H1 (cell line): ENCODE measurements at regions not wholly inside any gene's neighbourhood (a gene's known extent, or its start where the extent isn't known, plus 50 kb on each side); places are given as distances from the start of the nearest gene placed in this dataset.

Experiments
- CTCF ChIA-PET: fragments of 300-600 bp; sonication (Branson Sonifier 250); formaldehyde crosslinking; loops from one replicate; lab custom pipeline; 2021; ENCODE audit not compliant: partially characterized antibody; lab: Charles Lee
- POLR2A ChIA-PET: fragments of 300-600 bp; sonication (Branson Sonifier 250); formaldehyde crosslinking; loops from one replicate; lab custom pipeline; 2021; ENCODE audit warnings: inconsistent platforms; ENCODE audit not compliant: partially characterized antibody; lab: Charles Lee
- DNase-seq, 2 experiments: peaks; one replicate each; pipeline versions ENCODE4 v3.0.0 to v3.0.0-alpha.2; 2010 to 2022; ENCODE audit warnings: low spot score in 2 of 2, low read depth in 1 of 2, mixed read lengths in 1 of 2
- FAIRE-seq: peaks from 2 replicates; lab custom pipeline; 2011; peaks lifted over from hg19 to GRCh38; lab: Jason Lieb, UNC
- H2AFZ ChIP-seq: 2 replicates; pipeline ENCODE4 v1.8.1; 2012; ENCODE audit warnings: low read length, inconsistent platforms
- H2AK5ac ChIP-seq: 2 replicates; pipeline ENCODE4 v1.6.1; 2013; ENCODE audit warnings: low read depth, low read length
- H2BK120ac ChIP-seq: replicated peaks from 2 replicates; pipeline ENCODE3; 2013; ENCODE audit warnings: low read depth, low read length, inconsistent platforms
- H2BK12ac ChIP-seq: 2 replicates; pipeline ENCODE4 v1.6.1; 2013; ENCODE audit warnings: low read depth, low read length
- H2BK15ac ChIP-seq: 2 replicates; pipeline ENCODE4 v1.6.1; 2013; ENCODE audit warnings: low read length
- H2BK20ac ChIP-seq: 2 replicates; pipeline ENCODE4 v1.6.1; 2013; ENCODE audit warnings: low read length
- H2BK5ac ChIP-seq: 2 replicates; pipeline ENCODE4 v1.6.1; 2013; ENCODE audit warnings: low read depth, low read length
- H3K14ac ChIP-seq: 2 replicates; pipeline ENCODE4 v1.6.1; 2013; ENCODE audit warnings: inconsistent platforms; ENCODE audit not compliant: insufficient read length
- H3K18ac ChIP-seq: 2 replicates; pipeline ENCODE4 v1.6.1; 2013; ENCODE audit warnings: low read length; ENCODE audit errors: extremely low read depth
- H3K23ac ChIP-seq: 2 replicates; pipeline ENCODE4 v1.6.1; 2013; ENCODE audit warnings: inconsistent platforms; ENCODE audit not compliant: insufficient read length
- H3K23me2 ChIP-seq: 2 replicates; pipeline ENCODE4 v1.6.1; 2013; ENCODE audit warnings: low read depth, low read length
- H3K27ac ChIP-seq: 2 replicates; pipeline ENCODE4 v1.6.1; 2011; ENCODE audit warnings: low read depth, low read length, inconsistent platforms
- H3K27me3 ChIP-seq, 4 experiments: replicated peaks in 1 of 4; 1 replicate in 1 of 4; 2 replicates in 3 of 4; pipeline versions ENCODE4 v1.6.1 to v1.8.1; 2011 to 2013; ENCODE audit warnings: low read length in 3 of 4, mild to moderate bottlenecking in 3 of 4, inconsistent platforms in 2 of 4, mixed read lengths in 2 of 4, moderate library complexity in 1 of 4; ENCODE audit not compliant: control insufficient read depth in 3 of 4, insufficient read depth in 3 of 4; ENCODE audit errors: extremely low read depth in 1 of 4
- H3K36me3 ChIP-seq, 4 experiments: 2 replicates each; pipeline versions ENCODE4 v1.6.1 to v1.8.1; 2011 to 2013; ENCODE audit warnings: mild to moderate bottlenecking in 4 of 4, low read length in 3 of 4, moderate library complexity in 2 of 4, control low read depth in 1 of 4, inconsistent platforms in 1 of 4; ENCODE audit not compliant: insufficient read depth in 4 of 4, control insufficient read depth in 2 of 4
- H3K4ac ChIP-seq: replicated peaks from 2 replicates; pipeline ENCODE3; 2013; ENCODE audit warnings: low read length, low read depth, mixed read lengths, inconsistent platforms; ENCODE audit not compliant: insufficient read length
- H3K4me1 ChIP-seq, 4 experiments: replicated peaks in 1 of 4; 1 replicate in 1 of 4; 2 replicates in 3 of 4; pipeline versions ENCODE4 v1.6.1 to v1.8.1; 2011 to 2013; ENCODE audit warnings: low read length in 3 of 4, inconsistent platforms in 2 of 4, mixed read lengths in 1 of 4; ENCODE audit not compliant: insufficient read depth in 4 of 4, control insufficient read depth in 3 of 4
- H3K4me2 ChIP-seq, 2 experiments: 2 replicates each; pipeline versions ENCODE4 v1.6.1 to v1.8.1; 2011 to 2013; ENCODE audit warnings: low read depth in 2 of 2, low read length in 2 of 2, control low read depth in 1 of 2, inconsistent platforms in 1 of 2, mild to moderate bottlenecking in 1 of 2; ENCODE audit not compliant: insufficient read depth in 1 of 2
- H3K4me3 ChIP-seq, 4 experiments: fragments of 200-600, 300-600 bp in 1 of 4; sonication (generic), shearing (Covaris generic), sonication (Bioruptor Twin) in 1 of 4; 2 replicates each; pipeline versions ENCODE4 v1.5.1 to v1.8.1; 2011 to 2016; ENCODE audit warnings: low read length in 4 of 4, low read depth in 3 of 4, control low read depth in 2 of 4, inconsistent platforms in 2 of 4, mild to moderate bottlenecking in 2 of 4, mixed read lengths in 1 of 4, moderate library complexity in 1 of 4; ENCODE audit not compliant: insufficient read depth in 2 of 4; ENCODE audit errors: extremely low read depth in 1 of 4
- H3K56ac ChIP-seq: replicated peaks from 2 replicates; pipeline ENCODE3; 2013; ENCODE audit warnings: low read depth, mild to moderate bottlenecking, mixed read lengths, low read length, inconsistent platforms; ENCODE audit not compliant: insufficient read length
- H3K79me1 ChIP-seq: 2 replicates; pipeline ENCODE4 v1.6.1; 2013; ENCODE audit warnings: low read depth, low read length, control low read depth
- H3K79me2 ChIP-seq, 2 experiments: 2 replicates each; pipeline versions ENCODE4 v1.6.1 to v1.8.1; 2012 to 2013; ENCODE audit warnings: low read length in 2 of 2, mild to moderate bottlenecking in 2 of 2, inconsistent platforms in 1 of 2; ENCODE audit not compliant: insufficient read depth in 2 of 2, control insufficient read depth in 1 of 2
- H3K9ac ChIP-seq, 4 experiments: replicated peaks in 1 of 4; 1 replicate in 1 of 4; 2 replicates in 3 of 4; pipeline versions ENCODE4 v1.6.1 to v1.8.1; 2011 to 2013; ENCODE audit warnings: low read depth in 3 of 4, low read length in 3 of 4, control low read depth in 2 of 4, mild to moderate bottlenecking in 2 of 4, moderate library complexity in 2 of 4, inconsistent platforms in 1 of 4; ENCODE audit errors: extremely low read depth in 1 of 4
- H3K9me3 ChIP-seq, 2 experiments: 2 replicates each; pipeline versions ENCODE4 v1.6.1 to v1.8.1; 2012 to 2013; ENCODE audit warnings: mild to moderate bottlenecking in 2 of 2, moderate library complexity in 2 of 2, control low read depth in 1 of 2, inconsistent platforms in 1 of 2, low read depth in 1 of 2, low read length in 1 of 2, mixed read lengths in 1 of 2; ENCODE audit not compliant: insufficient read depth in 2 of 2
- H4K20me1 ChIP-seq, 2 experiments: replicated peaks in 1 of 2; 2 replicates each; pipeline versions ENCODE3 to v1.8.1; 2011 to 2013; ENCODE audit warnings: inconsistent platforms in 2 of 2, low read length in 2 of 2, mild to moderate bottlenecking in 1 of 2; ENCODE audit not compliant: insufficient read depth in 2 of 2, control insufficient read depth in 1 of 2
- H4K5ac ChIP-seq: 2 replicates; pipeline ENCODE4 v1.6.1; 2013; ENCODE audit warnings: low read length, low read depth, mixed read lengths, inconsistent platforms; ENCODE audit not compliant: insufficient read length
- H4K8ac ChIP-seq: 2 replicates; pipeline ENCODE4 v1.8.0; 2013; ENCODE audit warnings: mild to moderate bottlenecking, moderate library complexity, low read length, inconsistent platforms; ENCODE audit not compliant: insufficient read depth; ENCODE audit errors: extremely low read depth
- H4K91ac ChIP-seq: replicated peaks from 2 replicates; pipeline ENCODE3; 2013; ENCODE audit warnings: low read length, mixed read lengths, inconsistent platforms; ENCODE audit not compliant: insufficient read length
- BACH1 ChIP-seq: IDR thresholded peaks from 2 replicates; pipeline ENCODE4 v1.6.1; 2012; ENCODE audit warnings: low read length, improper control_type of control experiment
- BRCA1 ChIP-seq: IDR thresholded peaks from 2 replicates; pipeline ENCODE4 v1.6.1; 2012; ENCODE audit warnings: low read depth, low read length, improper control_type of control experiment
- CEBPB ChIP-seq: IDR thresholded peaks from 2 replicates; pipeline ENCODE4 v1.6.1; 2012; ENCODE audit warnings: low read depth, low read length
- CTCF ChIP-seq, 3 experiments: IDR thresholded peaks; 1 replicate in 2 of 3; 2 replicates in 1 of 3; pipeline versions ENCODE4 v1.5.1 to v1.6.1; 2011; ENCODE audit warnings: low read length in 3 of 3, mild to moderate bottlenecking in 3 of 3, inconsistent platforms in 2 of 3, low read depth in 1 of 3, moderate library complexity in 1 of 3; ENCODE audit not compliant: insufficient read depth in 1 of 3; ENCODE audit errors: control extremely low read depth in 1 of 3
- GABPA ChIP-seq: IDR thresholded peaks from 2 replicates; pipeline ENCODE4 v1.6.1; 2011; ENCODE audit warnings: mild to moderate bottlenecking, low read length, moderate library complexity, borderline replicate concordance; ENCODE audit not compliant: insufficient read depth
- MAX ChIP-seq: IDR thresholded peaks from 2 replicates; pipeline ENCODE4 v1.6.1; 2012; ENCODE audit warnings: inconsistent platforms
- NANOG ChIP-seq: IDR thresholded peaks from 2 replicates; pipeline ENCODE4 v1.6.1; 2011; ENCODE audit warnings: low read length, low read depth, mild to moderate bottlenecking, inconsistent platforms; ENCODE audit not compliant: insufficient read depth, poor library complexity, severe bottlenecking
- RNF2 ChIP-seq: fragments of 200-900, 300-1000 bp; sonication (generic); IDR thresholded peaks from 2 replicates; pipeline ENCODE4 v1.7.1; 2016; ENCODE audit warnings: borderline replicate concordance, low read depth, mild to moderate bottlenecking, antibody characterized with exemption, low read length; ENCODE audit not compliant: poor library complexity, severe bottlenecking; ENCODE audit errors: missing control alignments
- WGBS, 2 experiments: shearing (Covaris generic) in 1 of 2; methylation state at CpG; one replicate each; pipeline versions ENCODE4 v1.1.6 to v1.1.7; 2013 to 2015; ENCODE audit warnings: low lambda C conversion rate in 2 of 2, mixed read lengths in 2 of 2, inconsistent platforms in 1 of 2, low coverage in 1 of 2, missing lambda C conversion rate in 1 of 2; ENCODE audit not compliant: insufficient replicate concordance in 2 of 2, insufficient coverage in 1 of 2, insufficient read length in 1 of 2; ENCODE audit errors: extremely low coverage in 1 of 2, missing lambda C conversion rate in 1 of 2; 5-methylcytosine and 5-hydroxymethylcytosine counted together
- TF ChIP-seq, protein P1 (sequence below): IDR thresholded peaks from 2 replicates; pipeline ENCODE4 v1.6.1; 2011; ENCODE audit warnings: low read depth, mild to moderate bottlenecking, low read length; ENCODE audit not compliant: insufficient read depth

GRCh38 chr2:10196948-10197696, 74.6 kb downstream of the RRM2 start:
- Histone ChIP-seq H3K36me3 (no peaks in the 10 kb centered on the region), H2BK15ac (no peak overlapping the region), H4K91ac (no peak overlapping the region), H4K8ac (0 out of 2 replicates have a peak overlapping the region, but pooled peaks have one; percentile 14), H2BK120ac (no peak overlapping the region), H3K27me3 (no peaks in the 10 kb centered on the region), H3K9ac (no peak overlapping the region), H2AK5ac (no peak overlapping the region), H3K4me3 (no peak overlapping the region), H3K18ac (no peak overlapping the region), H2BK12ac (no peak overlapping the region), H3K79me2 (no peaks in the 10 kb centered on the region), H3K14ac (no peak overlapping the region), H3K56ac (no peak overlapping the region), H3K4me2 (no peak overlapping the region), H4K5ac (no peak overlapping the region), H3K4ac (no peak overlapping the region), H3K79me1 (no peaks in the 10 kb centered on the region), H3K23me2 (no peaks in the 10 kb centered on the region), H3K23ac (no peak overlapping the region), H3K27ac (no peak overlapping the region), H3K9me3 (peaks cover 10 to 12% of the 10 kb centered on the region in 2 experiments), H3K4me1 (no peaks in the 10 kb centered on the region), H4K20me1 (peaks cover 0 to 1% of the 10 kb centered on the region in 2 experiments), H2BK20ac (no peak overlapping the region), H2BK5ac (no peak overlapping the region), H2AFZ (no peak overlapping the region)
- no peak for FAIRE-seq
- WGBS, 2 experiments = 88% methylated on average over 17 of the region's 17 CpGs; no CpG with 5 or more reads in 1 of the 2 experiments
- DNase-seq = no peak
- ChIA-PET CTCF (interaction anchor here (0.6 kb wide), 2 partner anchors 112 to 736 kb away, joined by 3 to 4 read pairs; no protein-coding TSS in a partner anchor), POLR2A (no interaction called here)
- TF ChIP-seq GABPA (no peak), CEBPB (no peak), CTCF (IDR thresholded peaks at IDR 0.05; ENCODE audit: control extremely low read depth in 1 of 3, insufficient read depth in 1 of 3, low read depth in 1 of 3, low read length in 3 of 3) (no peak), MAX (no peak), NANOG (no peak), RNF2 (no peak), BRCA1 (no peak), BACH1 (no peak)
- TF ChIP-seq, protein P1, sequence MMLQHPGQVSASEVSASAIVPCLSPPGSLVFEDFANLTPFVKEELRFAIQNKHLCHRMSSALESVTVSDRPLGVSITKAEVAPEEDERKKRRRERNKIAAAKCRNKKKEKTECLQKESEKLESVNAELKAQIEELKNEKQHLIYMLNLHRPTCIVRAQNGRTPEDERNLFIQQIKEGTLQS = no peak
